Hematopoietic multipotent progenitor cell treated with erythropoietin and hydrocortisone succinate and interleukin-3 and kit ligand, for 17 days (in vitro differentiated cells): ENCODE measurements at regions not wholly inside any gene's neighbourhood (a gene's known extent, or its start where the extent isn't known, plus 50 kb on each side); places are given as distances from the start of the nearest gene placed in this dataset.

ENCODE experiments used
- DNase-seq: peaks from one replicate; pipeline ENCODE4 v3.0.0-alpha.2; 2015; ENCODE audit warnings: low spot score

- no peak for DNase-seq
These were observed 1118.2 kb downstream of the BRD1 start for GRCh38 chr22:48709453-48709852.

- DNase-seq: no peak
These were observed 1119.0 kb downstream of the BRD1 start for GRCh38 chr22:48708558-48709245.

- no peak for DNase-seq
These were observed 1119.7 kb downstream of the BRD1 start for GRCh38 chr22:48707763-48708557.

DNA sequence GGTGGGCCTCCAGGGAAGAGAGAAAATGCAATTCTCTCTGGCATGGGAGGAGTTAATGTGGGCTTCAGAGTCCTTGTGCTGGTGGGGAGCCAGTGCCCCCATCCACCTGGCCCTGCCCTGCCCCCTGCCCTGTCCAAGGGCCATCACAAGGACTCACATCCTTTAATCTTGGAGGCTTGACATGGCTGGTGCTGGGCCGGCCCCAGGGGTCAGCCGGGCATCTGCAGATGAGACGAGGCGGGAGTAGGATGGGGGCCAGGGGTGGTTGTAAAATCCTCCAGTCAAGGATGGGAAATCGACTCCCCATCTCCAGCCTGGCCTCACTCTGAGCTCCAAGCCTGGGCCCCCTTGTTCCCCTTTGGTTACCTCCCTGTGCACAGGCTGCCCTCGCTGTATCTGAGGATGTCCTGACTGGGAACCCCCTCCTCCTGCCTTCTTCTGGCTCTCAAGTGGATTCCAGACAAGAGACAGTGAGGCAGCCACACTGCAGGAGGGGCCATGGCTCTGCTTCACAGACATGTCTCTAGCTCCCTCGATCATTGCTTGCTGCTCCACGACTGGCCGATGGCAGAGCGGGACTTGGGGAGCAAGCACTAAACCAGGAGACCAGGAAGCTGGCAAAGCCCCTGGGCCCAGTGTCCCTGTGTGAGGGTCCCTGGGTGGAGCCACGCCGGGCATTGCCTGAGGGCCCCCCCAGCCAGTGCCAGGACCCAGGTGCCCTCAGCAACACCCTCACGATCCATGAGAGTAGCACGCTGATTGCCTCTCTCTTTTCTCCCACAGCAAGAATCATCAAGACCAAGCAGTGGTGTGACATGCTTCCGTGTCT, 1120.5 kb downstream of the BRD1 start:
- DNase-seq: no peak

DNA sequence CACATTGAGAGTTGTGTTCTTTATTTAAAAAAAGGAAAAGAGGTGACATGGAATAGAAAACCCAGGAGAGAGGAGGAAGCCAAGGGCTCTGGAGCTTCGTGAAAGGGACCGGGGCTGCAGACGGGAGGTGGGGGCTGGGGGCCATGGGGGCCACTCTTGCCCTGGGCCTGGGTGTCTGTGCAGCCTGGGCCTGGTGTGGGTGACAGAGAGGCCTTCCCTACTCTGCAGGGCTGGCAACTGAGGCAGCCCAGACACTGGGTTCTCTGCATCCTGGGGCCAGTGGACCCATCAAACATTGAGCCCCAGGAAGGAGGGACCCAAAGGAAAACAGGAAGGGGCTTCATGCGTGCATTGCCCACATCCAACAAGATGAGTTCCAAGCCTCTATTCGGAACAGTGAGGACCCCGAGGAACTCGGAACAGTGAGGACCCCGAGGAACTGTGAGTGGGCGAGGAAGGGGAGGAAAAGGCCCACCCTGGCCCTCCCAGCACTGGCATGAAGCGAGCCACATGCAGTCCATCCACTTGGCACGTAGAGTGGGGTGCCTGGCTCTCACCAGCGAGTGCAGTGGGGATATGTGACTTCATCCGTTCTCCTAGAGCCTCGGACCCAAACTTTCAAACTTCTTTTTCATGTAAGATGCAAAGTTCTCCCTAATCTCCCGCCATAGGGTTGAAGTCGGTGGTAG, 1121.6 kb downstream of the BRD1 start:
- DNase-seq: no peak

DNA sequence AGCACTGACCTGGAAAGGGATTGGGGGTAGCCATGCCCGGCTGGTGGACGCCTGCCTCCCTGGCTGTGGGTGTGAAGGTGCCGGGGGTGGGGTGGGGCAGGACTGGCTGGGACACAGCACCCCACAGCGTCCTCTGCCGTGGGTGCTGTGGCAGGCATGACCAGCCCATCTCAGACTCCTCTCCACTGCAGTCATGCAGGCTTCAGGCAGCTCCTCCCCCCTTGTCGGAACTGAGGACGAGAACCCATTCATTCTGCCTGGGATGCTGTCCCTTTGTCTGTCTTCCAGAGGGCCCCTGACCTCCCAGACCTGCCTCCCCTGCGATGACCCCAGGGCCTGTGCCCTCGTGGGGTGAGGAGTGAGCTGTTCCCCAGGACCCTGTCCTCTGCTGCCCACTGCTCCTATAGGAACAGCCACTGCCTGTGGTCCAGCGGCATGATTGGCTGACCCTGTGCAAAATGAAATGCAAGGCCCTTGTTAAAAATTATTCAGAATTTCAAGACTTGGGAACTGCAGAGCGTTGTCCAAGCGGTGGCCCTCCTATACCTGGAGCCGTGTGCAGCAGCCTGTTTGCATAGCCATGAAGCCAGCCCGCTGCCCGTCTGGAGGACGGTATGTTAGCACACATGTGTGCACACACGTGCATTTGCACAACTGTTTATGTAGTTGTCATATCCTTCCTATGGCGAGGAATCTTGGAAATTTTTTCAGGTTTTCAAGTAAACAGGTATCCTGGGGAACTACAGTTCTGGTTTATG, 1122.3 kb downstream of the BRD1 start:
- DNase-seq: no peak

- no peak for DNase-seq
These were observed 1123.3 kb downstream of the BRD1 start for GRCh38 chr22:48704335-48704734.

- DNase-seq: no peak
These were observed 1124.3 kb downstream of the BRD1 start for GRCh38 chr22:48703265-48703941.

GRCh38 chr22:48702573-48703264, 1125.0 kb downstream of the BRD1 start:
- no peak for DNase-seq

DNA sequence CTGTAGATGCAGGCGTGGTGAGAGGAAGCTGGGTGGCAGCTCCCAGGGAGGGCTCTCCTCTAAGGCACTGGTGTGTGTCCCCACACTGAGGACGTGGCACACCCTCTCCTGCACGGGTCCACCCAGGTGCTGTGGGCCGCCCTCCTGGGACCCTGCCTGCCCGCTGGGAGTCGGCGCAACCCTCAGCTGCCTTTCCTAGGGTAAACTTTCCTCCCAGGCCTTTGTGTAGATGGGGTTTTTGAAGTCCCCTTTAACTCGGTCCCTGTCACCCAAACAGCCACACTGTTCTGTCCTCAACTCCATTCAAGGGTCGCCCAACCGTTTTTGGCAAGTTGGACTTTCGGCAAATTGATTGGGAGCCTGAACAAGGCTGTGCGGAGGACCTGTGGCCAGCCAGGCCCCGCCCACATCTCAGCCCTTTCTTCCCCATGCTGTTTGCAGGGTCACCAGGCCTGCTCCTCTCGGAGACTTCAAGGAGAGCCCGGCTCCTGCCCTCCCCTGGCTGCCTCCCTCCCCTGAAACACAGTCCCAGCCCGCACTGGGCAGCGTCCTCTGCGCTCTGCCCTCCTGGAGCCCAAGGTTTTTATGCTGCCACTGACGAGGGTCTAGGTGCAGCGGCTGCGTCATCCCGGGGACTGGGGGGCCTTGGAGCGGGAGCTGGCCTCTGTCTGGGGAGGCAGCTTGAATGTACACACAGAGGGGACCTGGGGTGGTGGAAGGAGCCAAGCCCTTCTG, 1126.2 kb downstream of the BRD1 start:
- no peak for DNase-seq

- DNase-seq: no peak
These were observed 1126.9 kb downstream of the BRD1 start for GRCh38 chr22:48700566-48701295.

GRCh38 chr22:48700180-48700565, 1127.5 kb downstream of the BRD1 start:
- DNase-seq: no peak

DNA sequence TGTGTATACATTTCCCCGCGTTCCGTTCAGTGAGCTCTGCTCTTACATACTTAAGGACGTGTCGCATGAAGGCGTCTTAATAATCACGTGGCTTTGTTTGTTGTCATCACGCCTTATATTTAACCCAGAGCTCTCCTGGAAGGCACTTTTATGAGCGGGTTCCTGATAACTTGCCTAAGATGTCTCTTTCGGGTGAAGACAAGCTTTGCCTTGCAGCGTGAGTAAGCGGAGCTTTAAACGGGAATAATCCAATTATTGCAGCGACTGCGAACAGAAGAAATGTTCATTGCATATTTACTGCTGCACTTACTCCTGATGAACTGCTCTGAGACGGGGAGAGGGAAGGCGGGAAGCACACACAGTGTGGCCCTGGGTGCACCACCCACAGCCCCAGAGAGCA, 1128.2 kb downstream of the BRD1 start:
- no peak for DNase-seq

DNA sequence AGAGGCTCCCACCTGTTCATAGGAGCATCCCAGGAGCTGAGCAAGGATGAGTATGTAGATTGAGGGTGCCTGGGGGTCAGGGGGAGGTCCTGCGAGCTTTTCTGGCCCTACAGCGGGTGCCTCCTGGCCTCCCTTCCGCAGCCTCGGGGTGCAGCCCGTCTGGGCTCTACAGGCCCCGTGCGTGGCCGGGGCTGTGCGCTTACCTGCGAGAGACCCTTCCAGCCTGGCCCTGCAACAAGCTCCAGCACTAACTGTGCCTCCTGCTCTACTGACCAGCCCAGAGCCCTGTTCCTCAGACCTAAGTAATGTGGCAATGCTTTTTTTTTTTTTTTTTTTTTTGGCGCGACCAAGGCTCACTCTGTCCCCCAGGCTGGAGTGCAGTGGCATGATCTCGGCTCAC, 1129.1 kb downstream of the BRD1 start:
- DNase-seq: no peak

DNA sequence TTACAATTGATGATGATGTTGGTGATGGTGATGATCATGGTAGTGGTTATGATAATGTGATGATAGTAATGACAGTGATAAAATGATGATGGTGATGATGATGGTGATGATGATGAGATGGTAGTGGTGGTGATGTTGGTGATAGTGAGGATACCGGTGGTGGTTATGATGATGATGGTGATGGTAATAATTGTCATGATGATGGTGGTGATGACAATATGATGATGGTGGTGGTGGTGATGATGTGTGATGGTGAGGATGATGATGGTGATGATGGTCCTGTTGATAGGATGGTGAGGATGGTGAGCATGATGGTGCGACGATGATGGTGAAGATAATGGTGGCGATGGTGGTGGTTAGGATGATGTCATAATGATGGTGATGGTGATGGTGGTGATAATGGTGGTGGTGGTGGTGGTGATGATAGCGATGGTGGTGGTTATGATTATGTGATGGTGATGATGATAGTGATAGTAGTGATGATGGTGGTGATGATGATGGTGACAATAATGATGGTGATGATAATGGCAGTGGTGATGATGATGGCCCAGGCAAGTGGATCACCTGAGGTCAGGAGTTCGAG, 1129.9 kb downstream of the BRD1 start:
- DNase-seq: no peak

DNA sequence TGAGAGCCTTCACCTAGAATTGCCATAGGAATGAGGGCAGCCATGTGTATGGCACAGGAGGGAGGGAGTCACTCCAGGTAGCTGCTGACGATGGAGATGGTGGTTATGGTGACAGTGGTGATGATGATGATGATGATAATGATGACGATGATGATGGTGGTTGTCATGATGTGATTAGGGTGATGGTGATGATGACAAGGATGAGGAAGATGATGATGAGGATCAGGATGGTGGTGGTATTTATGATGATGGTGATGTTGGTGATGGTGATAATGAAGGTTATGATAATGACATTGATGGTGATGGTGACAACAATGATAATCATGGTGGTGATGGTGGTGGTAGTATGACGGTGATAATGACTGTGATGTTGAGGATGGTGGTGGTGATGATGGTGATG, 1130.5 kb downstream of the BRD1 start:
- no peak for DNase-seq

GRCh38 chr22:48696371-48696770, 1131.3 kb downstream of the BRD1 start:
- no peak for DNase-seq

DNA sequence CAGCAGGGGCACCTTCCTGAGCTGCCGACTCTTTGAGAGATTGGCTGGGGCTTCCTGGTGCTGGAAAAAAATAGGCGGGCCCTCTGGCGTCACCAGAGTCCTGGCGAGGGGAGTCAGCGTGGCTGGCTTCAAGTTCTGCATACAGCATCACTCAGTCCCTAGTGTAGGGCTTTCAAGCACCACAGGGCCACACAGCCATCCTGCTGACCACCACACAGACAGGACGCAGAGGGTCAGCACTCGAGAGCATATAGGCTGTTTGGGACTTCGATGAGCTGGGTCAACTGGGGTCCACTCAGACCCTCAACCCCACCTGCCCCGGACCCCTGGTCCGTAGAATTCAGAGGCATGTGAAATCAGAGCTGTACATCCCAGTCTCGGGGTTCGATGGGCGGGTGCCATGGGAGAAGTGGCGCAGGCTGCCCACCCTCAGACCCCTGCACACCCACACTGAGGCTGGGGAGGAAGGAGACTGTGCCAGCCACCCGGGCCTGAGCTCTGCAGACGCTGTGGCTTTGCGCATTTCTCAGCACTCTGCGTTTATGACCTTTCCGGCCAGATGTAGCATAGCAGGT, 1131.9 kb downstream of the BRD1 start:
- DNase-seq: no peak
